HCT116 (cell line): ENCODE measurements at regions not wholly inside any gene's neighbourhood (a gene's known extent, or its start where the extent isn't known, plus 50 kb on each side); places are given as distances from the start of the nearest gene placed in this dataset.

ENCODE experiments used
- ATAC-seq: fragments of 200-7000 bp; cut with Tn5 transposase; 2 replicates; pipeline ENCODE4 v1.9.1; 2020; ENCODE audit warnings: mild to moderate bottlenecking, moderate library complexity
- BruUV-seq: library from RNA; stranded (reverse); fragments of 400-500 nt; replicated peaks from 2 replicates; lab custom pipeline; 2021; lab: Mats Ljungman, UMichigan
- CTCF ChIA-PET: fragments of 300-600 bp; sonication (Branson Sonifier 250); formaldehyde crosslinking; loops from one replicate; lab custom pipeline; 2021; ENCODE audit warnings: antibody characterized with exemption; lab: Charles Lee
- POLR2A ChIA-PET: fragments of 300-600, 350-600 bp; sonication (Branson Sonifier 250); formaldehyde crosslinking; loops from one replicate; lab custom pipeline; 2021; ENCODE audit warnings: antibody characterized with exemption; lab: Charles Lee
- RAD21 ChIA-PET, 2 experiments: fragments of 300-600 bp; sonication (Branson Sonifier 250); formaldehyde crosslinking; loops; one replicate each; lab custom pipeline; 2023; ENCODE audit warnings: low total read pairs in 2 of 2; ENCODE audit not compliant: uncharacterized antibody in 2 of 2, unreplicated experiment in 2 of 2, low non-redundant PET in 1 of 2; lab: Charles Lee
- DNase-seq: peaks from one replicate; pipeline ENCODE4 v3.0.0-alpha.2; 2010; ENCODE audit warnings: low read depth, low spot score
- H2AFZ ChIP-seq: fragments of 200-600 bp; shearing (Covaris generic), sonication (generic); 2 replicates; pipeline ENCODE4 v1.6.1; 2017; ENCODE audit warnings: low read depth, mixed run types, mixed read lengths, antibody characterized with exemption, low read length; ENCODE audit not compliant: poor library complexity, severe bottlenecking
- H3K27ac ChIP-seq: 2 replicates; pipeline ENCODE4 v1.5.1; 2012; ENCODE audit warnings: low read depth, low read length
- H3K27me3 ChIP-seq: fragments of 200-600 bp; sonication (generic); 2 replicates; pipeline ENCODE4 v1.6.1; 2016; ENCODE audit warnings: mixed run types, low read length, mixed read lengths; ENCODE audit not compliant: insufficient read depth
- H3K36me3 ChIP-seq, 2 experiments: fragments of 200-500 bp in 1 of 2; fragments of 200-600 bp in 1 of 2; sonication (Bioruptor generic) in 1 of 2; sonication (generic) in 1 of 2; 2 replicates each; pipeline versions ENCODE4 v1.5.1 to v1.6.1; 2014 to 2016; ENCODE audit warnings: low read length in 2 of 2, inconsistent platforms in 1 of 2, mixed read lengths in 1 of 2, mixed run types in 1 of 2; ENCODE audit not compliant: insufficient read depth in 2 of 2, control insufficient read depth in 1 of 2
- H3K4me1 ChIP-seq, 2 experiments: fragments of 200-600 bp in 1 of 2; sonication (generic) in 1 of 2; 2 replicates each; pipeline versions ENCODE4 v1.5.1 to v1.6.1; 2012 to 2017; ENCODE audit warnings: low read length in 2 of 2, inconsistent platforms in 1 of 2, mild to moderate bottlenecking in 1 of 2, mixed read lengths in 1 of 2, mixed run types in 1 of 2, moderate library complexity in 1 of 2; ENCODE audit not compliant: insufficient read depth in 2 of 2, control insufficient read depth in 1 of 2
- H3K4me2 ChIP-seq: fragments of 200-600 bp; sonication (generic); 2 replicates; pipeline ENCODE4 v1.6.1; 2017; ENCODE audit warnings: mixed run types, low read length, mixed read lengths
- H3K4me3 ChIP-seq, 2 experiments: fragments of 200-600 bp in 1 of 2; sonication (generic) in 1 of 2; replicated peaks in 1 of 2; 2 replicates each; pipeline ENCODE4 v1.5.1; 2011 to 2016; ENCODE audit warnings: low read length in 2 of 2, control low read depth in 1 of 2, low read depth in 1 of 2, mild to moderate bottlenecking in 1 of 2, mixed read lengths in 1 of 2, mixed run types in 1 of 2
- H3K79me2 ChIP-seq: fragments of 200-600 bp; sonication (generic); 2 replicates; pipeline ENCODE4 v1.6.1; 2017; ENCODE audit warnings: mild to moderate bottlenecking, mixed run types, low read length, moderate library complexity, mixed read lengths; ENCODE audit not compliant: insufficient read depth
- H3K9ac ChIP-seq: fragments of 200-600 bp; sonication (generic); 2 replicates; pipeline ENCODE4 v1.6.1; 2016; ENCODE audit warnings: low read length, mixed read lengths
- H3K9me2 ChIP-seq: fragments of 200-600 bp; sonication (generic), shearing (Covaris generic); 2 replicates; pipeline ENCODE4 v1.6.1; 2017; ENCODE audit warnings: mixed run types, mild to moderate bottlenecking, moderate library complexity; ENCODE audit not compliant: insufficient read depth
- H3K9me3 ChIP-seq, 2 experiments: fragments of 200-500 bp in 1 of 2; fragments of 200-600 bp in 1 of 2; sonication (Bioruptor generic) in 1 of 2; sonication (generic) in 1 of 2; 2 replicates each; pipeline ENCODE4 v1.6.1; 2014 to 2017; ENCODE audit warnings: low read length in 2 of 2, mixed read lengths in 2 of 2, inconsistent platforms in 1 of 2, low read depth in 1 of 2, mild to moderate bottlenecking in 1 of 2, mixed run types in 1 of 2, moderate library complexity in 1 of 2; ENCODE audit not compliant: control insufficient read depth in 1 of 2, insufficient read depth in 1 of 2
- H4K20me1 ChIP-seq: fragments of 200-600 bp; sonication (generic), shearing (Covaris generic); 2 replicates; pipeline ENCODE4 v1.6.1; 2017; ENCODE audit warnings: mixed run types, mild to moderate bottlenecking, moderate library complexity; ENCODE audit not compliant: insufficient read depth
- CEBPB ChIP-seq: IDR thresholded peaks from 2 replicates; pipeline ENCODE4 v1.6.1; 2012; ENCODE audit warnings: low read depth
- EGR1 ChIP-seq: IDR thresholded peaks from 2 replicates; pipeline ENCODE4 v1.6.1; 2012; ENCODE audit warnings: low read depth
- EZH2 ChIP-seq: fragments of 200-600 bp; sonication (generic); IDR thresholded peaks from 2 replicates; pipeline ENCODE4 v1.6.1; 2017; ENCODE audit warnings: antibody characterized with exemption, mixed run types
- EZH2phosphoT487 ChIP-seq: fragments of 200-600 bp; IDR thresholded peaks from 2 replicates; pipeline ENCODE4 v1.6.1; 2018; ENCODE audit warnings: antibody characterized with exemption, borderline replicate concordance
- FOSL1 ChIP-seq: IDR thresholded peaks from 2 replicates; pipeline ENCODE4 v1.6.1; 2012; ENCODE audit warnings: low read depth
- POLR2A ChIP-seq: IDR thresholded peaks from 2 replicates; pipeline ENCODE4 v1.7.0; 2011; ENCODE audit warnings: borderline replicate concordance; ENCODE audit not compliant: insufficient read depth, insufficient read length; ENCODE audit errors: extremely low read depth
- RAD21 ChIP-seq: IDR thresholded peaks from 2 replicates; pipeline ENCODE4 v1.6.1; 2012; ENCODE audit warnings: low read depth, mild to moderate bottlenecking
- REST ChIP-seq: IDR thresholded peaks from 2 replicates; pipeline ENCODE4 v1.6.1; 2012; ENCODE audit warnings: low read depth
- SIN3A ChIP-seq: IDR thresholded peaks from 2 replicates; pipeline ENCODE4 v1.6.1; 2012; ENCODE audit warnings: low read depth
- YY1 ChIP-seq: IDR thresholded peaks from 2 replicates; pipeline ENCODE4 v1.6.1; 2011; ENCODE audit warnings: low read length, low read depth, moderate library complexity, mild to moderate bottlenecking; ENCODE audit not compliant: insufficient replicate concordance; ENCODE audit errors: extremely low read depth
- ZFX ChIP-seq: fragments of 450-650 bp; IDR thresholded peaks from 2 replicates; pipeline ENCODE4 v1.6.1; 2017
- ZNF274 ChIP-seq: fragments of 200-500 bp; sonication (Bioruptor generic); IDR thresholded peaks from 2 replicates; pipeline ENCODE4 v1.6.1; 2014; ENCODE audit warnings: mild to moderate bottlenecking, low read depth, low read length, inconsistent platforms
- intact Hi-C: fragments of 100-400 bp; cut with micrococcal nuclease; formaldehyde crosslinking; loops from 2 replicates; pipeline ENCODE4 v1.10.0; 2022
- TF ChIP-seq, protein P1 (sequence below), 3 experiments: fragments of 200-600 bp in 1 of 3; sonication (generic) in 1 of 3; IDR thresholded peaks in 2 of 3; conservative IDR thresholded peaks in 1 of 3; 2 replicates each; pipeline ENCODE4 v1.5.1; 2012 to 2017; ENCODE audit warnings: low read depth in 2 of 3, low read length in 2 of 3, antibody characterized with exemption in 1 of 3, borderline replicate concordance in 1 of 3, control low read depth in 1 of 3, mild to moderate bottlenecking in 1 of 3, mixed read lengths in 1 of 3, mixed run types in 1 of 3, moderate library complexity in 1 of 3; ENCODE audit not compliant: insufficient read depth in 1 of 3
- TF ChIP-seq, protein P2 (sequence below): IDR thresholded peaks from 2 replicates; pipeline ENCODE4 v1.6.1; 2012

- Histone ChIP-seq H3K4me3 (no peak overlapping the region), H3K27ac (no peak overlapping the region), H4K20me1 (no peaks in the 10 kb centered on the region), H3K9me3 (no peaks in the 10 kb centered on the region), H3K27me3 (peaks cover 17% of the 10 kb centered on the region), H3K79me2 (no peaks in the 10 kb centered on the region), H3K9ac (no peak overlapping the region), H3K9me2 (no peaks in the 10 kb centered on the region), H3K36me3 (no peaks in the 10 kb centered on the region), H2AFZ (no peak overlapping the region), H3K4me2 (no peak overlapping the region), H3K4me1 (no peaks in the 10 kb centered on the region)
- BruUV-seq = no TSS peak
- ChIA-PET CTCF (no interaction called here), RAD21 (no interaction called here), POLR2A (no interaction called here)
- ATAC-seq (no peak), DNase-seq (no peak)
- TF ChIP-seq FOSL1 (no peak), ZFX (no peak), RAD21 (no peak), EZH2phosphoT487 (no peak), EGR1 (no peak), SIN3A (no peak), YY1 (no peak), POLR2A (no peak), ZNF274 (no peak), EZH2 (no peak), CEBPB (no peak), REST (no peak)
- TF ChIP-seq, protein P1, sequence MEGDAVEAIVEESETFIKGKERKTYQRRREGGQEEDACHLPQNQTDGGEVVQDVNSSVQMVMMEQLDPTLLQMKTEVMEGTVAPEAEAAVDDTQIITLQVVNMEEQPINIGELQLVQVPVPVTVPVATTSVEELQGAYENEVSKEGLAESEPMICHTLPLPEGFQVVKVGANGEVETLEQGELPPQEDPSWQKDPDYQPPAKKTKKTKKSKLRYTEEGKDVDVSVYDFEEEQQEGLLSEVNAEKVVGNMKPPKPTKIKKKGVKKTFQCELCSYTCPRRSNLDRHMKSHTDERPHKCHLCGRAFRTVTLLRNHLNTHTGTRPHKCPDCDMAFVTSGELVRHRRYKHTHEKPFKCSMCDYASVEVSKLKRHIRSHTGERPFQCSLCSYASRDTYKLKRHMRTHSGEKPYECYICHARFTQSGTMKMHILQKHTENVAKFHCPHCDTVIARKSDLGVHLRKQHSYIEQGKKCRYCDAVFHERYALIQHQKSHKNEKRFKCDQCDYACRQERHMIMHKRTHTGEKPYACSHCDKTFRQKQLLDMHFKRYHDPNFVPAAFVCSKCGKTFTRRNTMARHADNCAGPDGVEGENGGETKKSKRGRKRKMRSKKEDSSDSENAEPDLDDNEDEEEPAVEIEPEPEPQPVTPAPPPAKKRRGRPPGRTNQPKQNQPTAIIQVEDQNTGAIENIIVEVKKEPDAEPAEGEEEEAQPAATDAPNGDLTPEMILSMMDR (IDR thresholded peaks at IDR 0.05 in 2 of 3, conservative IDR thresholded peaks at IDR 0.05 in 1 of 3; ENCODE audit: borderline replicate concordance in 1 of 3, insufficient read depth in 1 of 3, low read depth in 2 of 3, low read length in 2 of 3) = no peak
- TF ChIP-seq, protein P2, sequence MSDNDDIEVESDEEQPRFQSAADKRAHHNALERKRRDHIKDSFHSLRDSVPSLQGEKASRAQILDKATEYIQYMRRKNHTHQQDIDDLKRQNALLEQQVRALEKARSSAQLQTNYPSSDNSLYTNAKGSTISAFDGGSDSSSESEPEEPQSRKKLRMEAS = no peak
- intact Hi-C loops = no loop called here
Measured at GRCh38 chr6:88358846-88359245, 192.7 kb upstream of the CNR1 start.
